HEK293 (cell line): ENCODE measurements at regions not wholly inside any gene's neighbourhood (a gene's known extent, or its start where the extent isn't known, plus 50 kb on each side); places are given as distances from the start of the nearest gene placed in this dataset.

Experiments
- CTCF ChIA-PET: fragments of 350-600 bp; formaldehyde crosslinking; extraction: SDS; loops from one replicate; lab custom pipeline; 2021; ENCODE audit warnings: antibody characterized with exemption; lab: Yijun Ruan, JAX
- POLR2A ChIA-PET: fragments of 300-600 bp; formaldehyde crosslinking; extraction: SDS; loops from one replicate; lab custom pipeline; 2020; ENCODE audit warnings: antibody characterized with exemption, inconsistent platforms; lab: Yijun Ruan, JAX
- H3K27ac ChIP-seq: fragments of 200-500 bp; sonication (Bioruptor generic); 2 replicates; pipeline ENCODE4 v1.5.1; 2014; ENCODE audit warnings: low read depth, low read length, control low read depth, inconsistent platforms; ENCODE audit errors: extremely low read depth
- H3K36me3 ChIP-seq, 2 experiments: fragments of 200-500 bp in 1 of 2; sonication (Bioruptor generic) in 1 of 2; 1 replicate in 1 of 2; 2 replicates in 1 of 2; pipeline ENCODE4 v1.5.1; 2014 to 2017; ENCODE audit warnings: inconsistent platforms in 2 of 2, low read length in 2 of 2; ENCODE audit not compliant: control insufficient read depth in 2 of 2, insufficient read depth in 1 of 2
- H3K4me1 ChIP-seq: fragments of 200-500 bp; sonication (Bioruptor generic); 2 replicates; pipeline ENCODE4 v1.5.1; 2014; ENCODE audit warnings: mild to moderate bottlenecking, low read length, inconsistent platforms; ENCODE audit not compliant: control insufficient read depth, insufficient read depth
- H3K4me3 ChIP-seq: 2 replicates; pipeline ENCODE4 v1.5.1; 2011; ENCODE audit warnings: low read depth, mild to moderate bottlenecking, control low read depth, low read length, moderate library complexity
- H3K9me3 ChIP-seq: fragments of 200-500 bp; sonication (Bioruptor generic); 2 replicates; pipeline ENCODE4 v1.5.1; 2014; ENCODE audit warnings: low read depth, low read length, inconsistent platforms; ENCODE audit not compliant: control insufficient read depth, insufficient read depth
- BCL11A ChIP-seq: fragments of 450-650 bp; formaldehyde crosslinking; IDR thresholded peaks from 2 replicates; pipeline ENCODE4 v1.5.1; 2016; ENCODE audit warnings: low read depth, missing biosample characterization, missing genetic modification characterization
- SP7 ChIP-seq: fragments of 450-650 bp; formaldehyde crosslinking; IDR thresholded peaks from 2 replicates; pipeline ENCODE4 v1.5.1; 2016; ENCODE audit warnings: missing biosample characterization, missing genetic modification characterization
- ZBTB48 ChIP-seq: fragments of 450-650 bp; formaldehyde crosslinking; IDR thresholded peaks from 2 replicates; pipeline ENCODE4 v1.5.1; 2016; ENCODE audit warnings: missing biosample characterization, missing genetic modification characterization
- ZBTB49 ChIP-seq: fragments of 450-650 bp; formaldehyde crosslinking; IDR thresholded peaks from 2 replicates; pipeline ENCODE4 v1.5.1; 2016; ENCODE audit warnings: missing biosample characterization, missing genetic modification characterization, low read depth
- ZNF114 ChIP-seq: fragments of 450-650 bp; formaldehyde crosslinking; IDR thresholded peaks from 2 replicates; pipeline ENCODE4 v1.5.0; 2017; ENCODE audit warnings: missing biosample characterization, missing genetic modification characterization
- ZNF157 ChIP-seq: fragments of 450-650 bp; formaldehyde crosslinking; IDR thresholded peaks from 2 replicates; pipeline ENCODE4 v1.5.1; 2016; ENCODE audit warnings: missing biosample characterization, missing genetic modification characterization
- ZNF214 ChIP-seq: fragments of 450-650 bp; formaldehyde crosslinking; IDR thresholded peaks from 2 replicates; pipeline ENCODE4 v1.5.1; 2017; ENCODE audit warnings: missing biosample characterization, mild to moderate bottlenecking, missing genetic modification characterization, borderline replicate concordance
- ZNF302 ChIP-seq: fragments of 450-650 bp; formaldehyde crosslinking; IDR thresholded peaks from 2 replicates; pipeline ENCODE4 v1.5.1; 2016; ENCODE audit warnings: missing biosample characterization, missing genetic modification characterization, low read depth
- ZNF354C ChIP-seq: fragments of 450-650 bp; formaldehyde crosslinking; IDR thresholded peaks from 2 replicates; pipeline ENCODE4 v1.5.1; 2016; ENCODE audit warnings: missing biosample characterization, missing genetic modification characterization, low read depth, borderline replicate concordance
- ZNF391 ChIP-seq: fragments of 450-650 bp; formaldehyde crosslinking; IDR thresholded peaks from 2 replicates; pipeline ENCODE4 v1.5.1; 2016; ENCODE audit warnings: low read depth, missing biosample characterization, missing genetic modification characterization, borderline replicate concordance
- ZNF529 ChIP-seq: fragments of 450-650 bp; formaldehyde crosslinking; IDR thresholded peaks from 2 replicates; pipeline ENCODE4 v1.5.1; 2017; ENCODE audit warnings: missing genetic modification characterization, missing biosample characterization; ENCODE audit not compliant: insufficient replicate concordance
- ZNF544 ChIP-seq: fragments of 450-650 bp; formaldehyde crosslinking; IDR thresholded peaks from 2 replicates; pipeline ENCODE4 v1.5.0; 2017; ENCODE audit warnings: missing biosample characterization, missing genetic modification characterization
- ZNF549 ChIP-seq: fragments of 450-650 bp; IDR thresholded peaks from 2 replicates; pipeline ENCODE4 v1.5.1; 2018; ENCODE audit warnings: missing biosample characterization, missing genetic modification characterization, mild to moderate bottlenecking, inconsistent platforms, moderate library complexity
- ZNF610 ChIP-seq: fragments of 450-650 bp; formaldehyde crosslinking; IDR thresholded peaks from 2 replicates; pipeline ENCODE4 v1.5.1; 2016; ENCODE audit warnings: missing biosample characterization, missing genetic modification characterization, borderline replicate concordance
- ZNF704 ChIP-seq: fragments of 450-650 bp; formaldehyde crosslinking; IDR thresholded peaks from 2 replicates; pipeline ENCODE4 v1.5.1; 2016; ENCODE audit warnings: missing biosample characterization, missing genetic modification characterization
- ZNF768 ChIP-seq: fragments of 450-650 bp; formaldehyde crosslinking; IDR thresholded peaks from 2 replicates; pipeline ENCODE4 v1.5.1; 2018; ENCODE audit warnings: missing biosample characterization, mild to moderate bottlenecking, missing genetic modification characterization
- ZNF776 ChIP-seq: fragments of 450-650 bp; formaldehyde crosslinking; IDR thresholded peaks from 2 replicates; pipeline ENCODE4 v1.5.0; 2017; ENCODE audit warnings: missing biosample characterization, missing genetic modification characterization, borderline replicate concordance
- ZNF837 ChIP-seq: fragments of 450-650 bp; formaldehyde crosslinking; IDR thresholded peaks from 2 replicates; pipeline ENCODE4 v1.5.1; 2016; ENCODE audit warnings: missing biosample characterization, missing genetic modification characterization
- ZNF843 ChIP-seq: fragments of 450-650 bp; formaldehyde crosslinking; IDR thresholded peaks from 2 replicates; pipeline ENCODE4 v1.5.1; 2016; ENCODE audit warnings: missing biosample characterization, missing genetic modification characterization
- ZSCAN30 ChIP-seq: fragments of 450-650 bp; IDR thresholded peaks from 2 replicates; pipeline ENCODE4 v1.5.1; 2018; ENCODE audit warnings: missing biosample characterization, mild to moderate bottlenecking, missing genetic modification characterization, moderate library complexity
- TF ChIP-seq, protein P1 (sequence below): fragments of 450-650 bp; formaldehyde crosslinking; IDR thresholded peaks from 2 replicates; pipeline ENCODE4 v1.5.1; 2016; ENCODE audit warnings: missing biosample characterization, missing genetic modification characterization

- Histone ChIP-seq H3K4me3 (no peak overlapping the region), H3K9me3 (no peaks in the 10 kb centered on the region), H3K27ac (no peak overlapping the region), H3K4me1 (no peaks in the 10 kb centered on the region), H3K36me3 (no peaks in the 10 kb centered on the region)
- no peak for TF ChIP-seq ZBTB48
- TF ChIP-seq ZBTB49, result no peak
- no peak for TF ChIP-seq ZNF157 (tag by site-specific recombination)
- no peak for TF ChIP-seq ZNF610
- no peak for TF ChIP-seq ZNF529 (tag by site-specific recombination)
- no peak for TF ChIP-seq SP7 (tag by site-specific recombination)
- TF ChIP-seq ZNF544 (tag by site-specific recombination), result no peak
- TF ChIP-seq BCL11A (tag by site-specific recombination), result no peak
- TF ChIP-seq, protein P1, sequence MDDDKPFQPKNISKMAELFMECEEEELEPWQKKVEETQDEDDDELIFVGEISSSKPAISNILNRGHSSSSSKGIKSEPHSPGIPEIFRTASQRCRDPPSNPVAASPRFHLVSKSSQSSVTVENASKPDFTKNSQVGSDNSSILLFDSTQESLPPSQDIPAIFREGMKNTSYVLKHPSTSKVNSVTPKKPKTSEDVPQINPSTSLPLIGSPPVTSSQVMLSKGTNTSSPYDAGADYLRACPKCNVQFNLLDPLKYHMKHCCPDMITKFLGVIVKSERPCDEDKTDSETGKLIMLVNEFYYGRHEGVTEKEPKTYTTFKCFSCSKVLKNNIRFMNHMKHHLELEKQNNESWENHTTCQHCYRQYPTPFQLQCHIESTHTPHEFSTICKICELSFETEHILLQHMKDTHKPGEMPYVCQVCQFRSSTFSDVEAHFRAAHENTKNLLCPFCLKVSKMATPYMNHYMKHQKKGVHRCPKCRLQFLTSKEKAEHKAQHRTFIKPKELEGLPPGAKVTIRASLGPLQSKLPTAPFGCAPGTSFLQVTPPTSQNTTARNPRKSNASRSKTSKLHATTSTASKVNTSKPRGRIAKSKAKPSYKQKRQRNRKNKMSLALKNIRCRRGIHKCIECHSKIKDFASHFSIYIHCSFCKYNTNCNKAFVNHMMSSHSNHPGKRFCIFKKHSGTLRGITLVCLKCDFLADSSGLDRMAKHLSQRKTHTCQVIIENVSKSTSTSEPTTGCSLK (tag by site-specific recombination), result no peak
- no peak for TF ChIP-seq ZNF549 (tag by site-specific recombination)
- no peak for TF ChIP-seq ZNF391
- no peak for TF ChIP-seq ZNF704 (tag by site-specific recombination)
- no peak for TF ChIP-seq ZNF354C (tag by site-specific recombination)
- no peak for TF ChIP-seq ZNF114 (tag by site-specific recombination)
- TF ChIP-seq ZNF837 (tag by site-specific recombination), result no peak
- TF ChIP-seq ZNF302 (tag by site-specific recombination), result no peak
- no peak for TF ChIP-seq ZNF214
- TF ChIP-seq ZSCAN30 (tag by site-specific recombination), result no peak
- ChIA-PET POLR2A (no interaction called here), CTCF (no interaction called here)
These were observed 131.8 kb downstream of the MSL3 start for GRCh38 chrX:11889791-11890190.

GRCh38 chrX:11890836-11891514 lies 132.9 kb downstream of the MSL3 start:
- Histone ChIP-seq H3K4me1 (no peaks in the 10 kb centered on the region), H3K9me3 (no peaks in the 10 kb centered on the region), H3K27ac (no peak overlapping the region), H3K36me3 (no peaks in the 10 kb centered on the region), H3K4me3 (no peak overlapping the region)
- ChIA-PET POLR2A (no interaction called here), CTCF (interaction anchor here (0.6 to 0.7 kb wide), 2 partner anchors 38 to 1968 kb away, joined by 3 to 4 read pairs; no protein-coding TSS in a partner anchor)
- TF ChIP-seq ZNF843 (tag by site-specific recombination), result no peak
- TF ChIP-seq ZNF768 (tag by site-specific recombination), result no peak
- TF ChIP-seq ZNF776 (tag by site-specific recombination), result no peak
